Hematopoietic multipotent progenitor cell (in vitro differentiated cells): ENCODE measurements at regions not wholly inside any gene's neighbourhood (a gene's known extent, or its start where the extent isn't known, plus 50 kb on each side); places are given as distances from the start of the nearest gene placed in this dataset.
A peak's percentile ranks its signal among the peaks of the same experiment; 100 is the strongest.

Experiments used
- DNase-seq, 3 donors: peaks; one replicate each; pipeline ENCODE4 v3.0.0-alpha.2; 2011 to 2015; ENCODE audit warnings: low read depth in 2 of 3, low spot score in 2 of 3

DNA sequence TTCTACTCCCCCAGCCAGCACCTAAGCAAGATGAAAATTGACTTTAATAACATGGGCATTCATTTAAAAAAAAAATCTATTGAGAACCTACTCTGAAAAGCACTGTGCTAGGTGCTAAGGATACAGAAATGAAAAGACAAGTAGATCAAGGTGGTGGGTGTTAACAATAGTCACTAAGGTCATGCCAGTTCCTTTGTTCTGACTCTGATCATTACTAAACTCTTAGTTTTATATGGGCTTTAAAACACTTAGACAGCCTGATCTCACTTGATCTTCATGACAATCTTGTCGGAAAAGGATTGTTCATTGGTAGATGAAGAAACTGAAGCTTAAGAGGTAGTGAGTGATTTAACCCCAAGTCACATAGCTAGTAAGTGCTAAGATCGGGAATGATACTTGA is 285.7 kb upstream of the PRDM1 start:
- no peak for DNase-seq

- DNase-seq: no peak
These were observed 287.1 kb upstream of the PRDM1 start for GRCh38 chr6:105799056-105799455.

DNA sequence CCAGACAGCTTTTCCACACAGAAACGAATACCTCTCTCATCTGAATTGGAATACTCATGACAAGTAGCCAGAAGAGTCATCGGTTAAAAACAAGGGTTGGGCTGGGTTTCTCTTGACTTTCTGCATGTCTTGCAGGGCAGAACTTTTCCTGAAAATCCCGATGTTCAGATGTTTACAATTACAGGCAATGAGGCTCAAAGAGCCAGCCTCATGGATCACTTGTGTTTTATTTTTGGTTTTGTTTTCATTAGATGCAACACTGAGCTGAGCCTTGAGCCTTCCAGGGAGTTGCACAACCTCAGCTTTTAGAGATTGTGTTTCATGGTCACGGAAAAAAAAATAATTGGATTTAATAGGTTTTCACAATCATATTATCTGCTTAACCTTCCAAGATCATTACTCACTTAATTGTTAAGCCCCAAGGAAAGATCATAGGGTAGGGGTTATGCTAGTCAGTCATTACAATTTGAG is 288.1 kb upstream of the PRDM1 start:
- no peak for DNase-seq

DNA sequence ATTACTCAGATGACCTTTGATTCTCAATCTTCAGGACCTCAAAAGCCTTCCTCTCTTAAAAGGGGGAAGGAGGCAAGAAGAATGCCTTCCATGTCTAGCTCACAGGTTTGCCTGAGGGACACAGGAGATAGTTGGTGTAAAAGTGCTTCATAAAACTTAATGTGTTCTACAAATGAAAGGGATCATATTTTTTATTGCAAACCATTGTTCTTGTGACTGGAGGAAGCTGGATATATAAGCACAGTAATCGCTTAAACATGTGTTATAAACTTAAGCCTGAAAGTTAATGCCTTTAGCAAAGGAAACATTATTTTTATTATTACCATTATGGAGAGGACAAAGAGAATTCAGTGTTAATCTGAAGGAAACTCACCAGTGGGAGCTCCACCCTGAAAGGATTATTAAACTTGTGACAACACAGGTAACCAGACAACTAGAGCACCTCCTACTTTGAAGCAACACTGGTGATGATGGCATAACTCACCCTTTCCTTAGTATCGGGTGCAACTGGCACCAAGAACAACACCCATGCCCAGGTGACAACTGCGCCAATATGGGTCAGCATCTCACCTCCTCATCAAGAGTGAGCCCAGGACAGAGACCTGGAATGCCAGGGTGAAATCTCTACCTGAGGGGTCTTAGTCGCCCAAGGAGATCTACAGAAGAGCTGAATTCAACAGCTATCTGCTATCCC is 288.7 kb upstream of the PRDM1 start:
- DNase-seq: no peak

GRCh38 chr6:105795913-105796517 is 290.1 kb upstream of the PRDM1 start:
- no peak for DNase-seq

DNA sequence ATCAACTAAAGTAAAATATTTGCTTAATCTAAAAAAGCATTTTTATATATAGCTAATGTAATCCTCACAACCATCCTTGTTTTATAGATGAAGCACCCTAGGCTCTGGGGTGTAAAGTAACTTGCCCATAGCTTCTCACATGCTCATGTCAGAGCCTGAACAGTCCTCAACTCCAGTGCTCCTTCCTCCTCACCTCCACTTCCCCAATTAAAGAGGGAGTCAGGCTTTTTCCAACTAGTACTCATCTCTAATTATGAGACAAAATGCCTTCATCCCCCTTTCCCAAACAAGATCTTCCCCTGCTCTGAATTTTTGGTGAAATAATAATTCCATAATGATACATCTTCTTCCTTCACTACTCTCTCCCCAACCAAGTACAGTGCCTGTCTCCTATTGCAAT is 290.8 kb upstream of the PRDM1 start:
- DNase-seq: no peak

GRCh38 chr6:105794870-105795269 is 291.3 kb upstream of the PRDM1 start:
- DNase-seq: no peak

- peak in 1 of 3 donors; percentile 19 for DNase-seq
These were observed 291.9 kb upstream of the PRDM1 start for GRCh38 chr6:105794239-105794638.

DNA sequence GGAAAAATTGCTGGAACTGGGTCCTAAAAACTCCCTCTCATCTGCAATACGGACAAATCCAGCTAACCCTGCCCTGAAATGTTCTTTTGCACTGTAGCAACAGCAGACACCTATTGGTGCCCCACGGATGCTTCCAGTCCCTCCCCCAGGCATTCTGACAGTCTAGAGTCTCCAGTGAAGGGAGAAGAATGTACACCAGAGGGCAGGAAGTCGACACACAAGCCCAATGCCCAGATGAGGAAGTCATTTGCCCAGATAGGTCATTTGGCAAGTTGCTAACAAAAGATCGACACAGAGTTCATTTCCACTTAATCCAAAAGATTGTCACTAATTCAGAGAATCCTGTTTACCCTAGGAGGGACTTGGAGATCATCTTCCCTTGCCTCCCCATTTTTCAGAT is 293.0 kb upstream of the PRDM1 start:
- DNase-seq: peak in 2 of 3 donors; percentile 37 to 67

DNA sequence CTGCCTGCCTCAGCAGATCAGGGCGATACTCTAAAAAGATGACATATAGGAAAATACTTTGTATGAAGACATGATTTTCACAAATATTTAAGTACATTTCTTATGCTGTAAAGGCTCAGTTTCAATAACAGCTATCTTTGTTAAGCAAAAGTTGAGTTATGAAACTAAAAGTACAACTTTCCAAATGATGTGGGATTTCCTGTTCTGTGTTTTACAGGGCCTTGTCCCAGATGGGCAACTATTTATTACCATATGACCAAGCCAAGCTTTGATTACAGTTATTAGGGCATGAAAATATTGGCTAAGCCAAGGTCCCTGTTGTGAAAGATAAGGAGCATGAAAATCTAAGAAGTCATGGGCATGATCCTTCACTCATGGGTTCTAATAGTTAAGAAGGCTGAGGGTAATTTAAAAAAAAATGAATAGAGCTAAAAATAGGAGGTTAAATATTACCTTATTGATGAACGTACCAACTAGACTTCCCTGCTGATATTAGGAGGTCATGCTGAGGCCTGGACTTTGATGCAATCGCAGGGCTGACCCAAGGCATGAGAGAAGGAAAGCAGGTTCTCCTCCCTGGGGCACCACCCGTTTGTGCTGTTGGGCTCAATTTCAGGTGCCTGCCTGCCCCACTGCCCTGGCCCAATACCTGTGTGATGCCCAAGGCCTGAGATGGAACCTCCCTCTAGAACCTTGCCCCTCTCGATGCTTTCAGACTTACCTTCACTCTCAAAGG is 294.4 kb upstream of the PRDM1 start:
- DNase-seq: no peak

GRCh38 chr6:105791179-105791578 is 295.0 kb upstream of the PRDM1 start:
- no peak for DNase-seq

- DNase-seq: no peak
These were observed 295.5 kb upstream of the PRDM1 start for GRCh38 chr6:105790635-105791034.

- DNase-seq: no peak
These were observed 296.2 kb upstream of the PRDM1 start for GRCh38 chr6:105789935-105790334.

DNA sequence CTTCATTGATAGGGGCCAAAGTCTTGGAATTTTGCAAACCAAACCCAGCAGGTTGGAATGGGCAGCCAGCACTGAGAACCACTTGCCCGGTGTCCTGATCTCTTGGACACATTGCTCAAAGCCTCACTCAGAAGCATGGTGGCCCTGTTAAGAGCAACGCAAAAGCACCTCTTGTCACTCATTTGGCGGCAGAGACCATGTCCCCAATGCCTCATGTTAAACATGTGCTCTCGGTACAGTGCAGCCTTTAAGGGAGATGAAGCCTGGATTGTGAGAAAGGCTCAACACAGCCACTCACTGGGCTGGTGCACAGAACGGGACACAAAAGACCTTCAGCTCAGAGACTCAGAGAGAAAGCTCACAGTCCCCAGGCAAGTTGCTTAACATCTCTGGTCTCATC is 298.4 kb upstream of the PRDM1 start:
- DNase-seq: no peak

GRCh38 chr6:105786890-105787655 is 299.1 kb upstream of the PRDM1 start:
- no peak for DNase-seq

GRCh38 chr6:105786449-105786848 is 299.7 kb upstream of the PRDM1 start:
- DNase-seq: no peak

DNA sequence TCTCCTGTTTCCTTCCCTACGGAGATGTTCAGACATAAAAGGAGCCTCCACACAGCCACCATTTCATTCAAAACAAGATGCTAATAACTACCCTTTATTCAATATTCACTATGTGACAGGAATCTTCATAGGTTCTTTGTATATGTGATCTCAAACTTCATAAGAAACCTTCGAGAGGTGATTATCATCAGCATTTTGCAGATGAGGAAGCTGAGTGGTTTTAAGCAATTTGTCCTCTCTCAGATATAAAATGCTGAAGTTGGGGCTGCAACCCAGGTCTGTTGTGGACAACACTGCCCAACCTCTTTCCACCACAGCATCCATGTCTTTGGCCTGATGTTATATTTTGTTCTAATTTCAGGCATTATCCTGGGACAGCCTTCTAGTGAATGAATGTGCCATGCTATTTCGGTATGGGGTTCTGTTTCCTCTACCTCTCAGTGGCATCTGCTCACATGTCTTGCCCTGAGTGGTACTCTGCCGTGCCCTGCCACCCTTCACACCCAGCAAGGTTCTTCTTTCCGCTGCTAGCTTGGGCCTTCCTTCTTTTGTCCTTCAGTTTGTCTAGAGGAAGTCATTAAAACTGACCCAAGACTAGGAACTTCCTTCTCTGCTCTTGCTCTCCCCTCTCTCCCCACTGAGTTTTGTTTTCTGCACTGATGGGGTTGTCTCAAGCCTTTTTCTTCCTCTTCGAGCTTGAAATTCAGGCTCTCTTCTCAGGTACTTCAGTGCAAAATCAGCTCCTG is 300.9 kb upstream of the PRDM1 start:
- DNase-seq: peak in 1 of 3 donors; percentile 32

DNA sequence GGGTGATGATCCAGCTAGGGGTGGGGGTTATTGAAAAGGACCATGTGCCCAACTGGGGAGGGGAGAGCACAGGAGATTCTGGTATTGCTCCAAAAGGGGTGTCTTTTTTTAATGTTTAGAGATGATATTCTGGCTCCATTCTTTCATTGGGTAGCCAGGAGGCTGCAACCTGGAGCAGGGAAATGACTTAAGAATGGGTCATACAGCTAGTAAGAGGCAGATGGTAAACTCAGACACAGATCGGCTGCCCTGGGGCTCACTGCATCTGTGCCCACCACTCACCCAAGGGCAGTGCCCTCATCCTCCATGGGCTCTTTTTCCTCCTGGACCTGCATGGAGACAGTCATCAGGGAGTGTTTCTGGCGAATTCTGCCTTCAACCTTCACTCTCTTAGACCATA is 302.0 kb upstream of the PRDM1 start:
- no peak for DNase-seq

DNA sequence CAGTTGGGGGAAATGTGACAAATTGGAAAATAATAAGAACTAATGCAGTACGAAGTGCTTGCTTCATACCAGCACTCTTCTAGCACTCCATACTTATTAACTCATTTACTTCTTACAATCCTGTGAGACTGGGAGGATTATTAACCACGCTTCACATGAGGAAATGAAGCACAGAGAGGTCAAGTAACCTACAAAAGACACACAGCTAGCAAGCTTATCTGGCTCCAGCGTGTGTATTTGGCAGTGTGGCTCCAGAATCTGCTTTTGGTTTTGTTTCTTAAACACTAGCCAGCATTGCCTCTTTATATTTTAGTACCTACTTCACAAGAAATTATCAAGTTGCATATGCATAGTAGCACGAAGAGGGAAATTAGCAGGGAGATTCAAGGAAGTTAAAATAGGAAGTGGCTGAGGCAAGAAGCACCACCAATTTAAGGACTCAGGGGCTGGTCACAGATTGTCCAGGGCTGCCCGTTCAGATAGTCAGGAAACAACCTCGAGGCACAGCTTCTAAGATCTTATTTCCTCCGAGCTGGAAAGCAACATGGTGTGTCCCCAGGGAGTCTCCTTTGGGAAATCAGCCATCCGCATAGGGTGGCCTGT is 302.7 kb upstream of the PRDM1 start:
- DNase-seq: no peak

DNA sequence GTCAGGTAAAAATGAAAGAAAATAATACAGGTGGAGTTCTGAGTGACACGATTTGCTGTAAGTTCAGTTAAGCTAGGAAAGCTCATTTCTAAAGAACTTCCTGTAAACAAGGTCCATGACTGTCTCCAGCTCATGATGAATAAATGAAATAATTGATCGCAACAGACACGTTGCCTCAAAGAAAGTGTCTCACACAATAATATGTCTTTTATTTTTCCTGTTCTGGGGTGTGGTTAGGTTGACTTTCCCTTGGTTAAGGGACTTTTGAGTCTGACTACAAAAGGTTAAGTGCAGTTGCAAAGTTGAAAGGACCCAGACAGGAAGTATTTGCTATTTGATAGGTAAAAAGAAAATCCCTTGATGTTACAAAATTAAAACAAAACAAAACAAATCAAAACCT is 304.2 kb upstream of the PRDM1 start:
- peak in 1 of 3 donors; percentile 17 for DNase-seq
